ENCODE measurements at regions not wholly inside any gene's neighbourhood (a gene's known extent, or its start where the extent isn't known, plus 50 kb on each side); places are given as distances from the start of the nearest gene placed in this dataset.

DNA sequence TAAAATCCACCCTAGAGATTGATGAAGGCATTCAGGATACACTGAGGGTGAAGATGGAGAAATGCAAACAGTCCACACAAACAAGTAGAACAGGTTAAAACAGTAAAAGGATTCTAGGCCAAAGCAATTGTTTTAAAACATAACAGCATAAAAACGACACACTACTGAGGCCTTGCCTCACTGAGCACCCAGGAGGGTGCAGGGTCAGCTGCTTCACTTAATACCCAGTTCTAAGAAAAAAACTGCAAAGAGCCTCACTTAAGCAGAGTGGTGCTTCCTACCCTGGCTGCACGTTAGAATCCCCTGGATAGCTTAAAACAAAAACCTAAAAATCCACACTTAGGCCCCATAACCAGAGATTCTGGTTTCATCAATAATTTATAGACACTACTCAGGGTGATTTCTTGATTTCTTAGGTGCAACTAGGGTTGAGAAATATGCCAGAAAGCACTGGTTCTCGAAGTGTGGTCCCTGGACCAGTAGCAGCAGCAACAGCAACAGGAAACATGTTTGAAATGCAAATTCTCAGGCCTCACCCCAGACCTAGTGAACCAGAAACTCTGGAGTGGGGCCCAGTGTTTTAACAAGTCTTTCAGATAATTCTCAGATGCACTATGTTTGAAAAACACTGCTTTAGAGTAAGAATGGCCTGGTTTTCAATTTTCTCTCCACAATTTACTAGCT lies 279.1 kb downstream of the ZEB2 start:
- DNase-seq = no peak

- no peak for DNase-seq
Observed at GRCh38 chr2:144239726-144240125, 280.2 kb downstream of the ZEB2 start.

DNA sequence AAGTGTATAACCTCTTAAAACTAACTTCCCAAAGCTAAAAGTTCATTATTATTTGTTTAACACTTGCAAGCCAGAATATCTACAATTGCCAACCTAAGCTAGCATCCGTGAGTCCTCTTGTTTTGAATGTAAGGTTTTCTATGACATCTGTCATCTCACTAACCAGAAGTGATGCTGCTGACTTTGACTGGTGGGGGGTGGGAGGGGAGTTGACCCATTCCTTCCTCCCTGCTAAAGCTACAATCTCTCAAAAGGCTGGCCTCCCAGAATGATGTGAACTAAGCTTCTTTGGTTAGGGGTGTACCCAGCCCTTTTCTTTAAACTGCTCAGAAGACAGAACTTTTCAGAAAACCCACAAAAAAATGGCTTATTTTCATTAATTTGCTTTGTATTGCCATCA lies 280.6 kb downstream of the ZEB2 start:
- no peak for DNase-seq

DNA sequence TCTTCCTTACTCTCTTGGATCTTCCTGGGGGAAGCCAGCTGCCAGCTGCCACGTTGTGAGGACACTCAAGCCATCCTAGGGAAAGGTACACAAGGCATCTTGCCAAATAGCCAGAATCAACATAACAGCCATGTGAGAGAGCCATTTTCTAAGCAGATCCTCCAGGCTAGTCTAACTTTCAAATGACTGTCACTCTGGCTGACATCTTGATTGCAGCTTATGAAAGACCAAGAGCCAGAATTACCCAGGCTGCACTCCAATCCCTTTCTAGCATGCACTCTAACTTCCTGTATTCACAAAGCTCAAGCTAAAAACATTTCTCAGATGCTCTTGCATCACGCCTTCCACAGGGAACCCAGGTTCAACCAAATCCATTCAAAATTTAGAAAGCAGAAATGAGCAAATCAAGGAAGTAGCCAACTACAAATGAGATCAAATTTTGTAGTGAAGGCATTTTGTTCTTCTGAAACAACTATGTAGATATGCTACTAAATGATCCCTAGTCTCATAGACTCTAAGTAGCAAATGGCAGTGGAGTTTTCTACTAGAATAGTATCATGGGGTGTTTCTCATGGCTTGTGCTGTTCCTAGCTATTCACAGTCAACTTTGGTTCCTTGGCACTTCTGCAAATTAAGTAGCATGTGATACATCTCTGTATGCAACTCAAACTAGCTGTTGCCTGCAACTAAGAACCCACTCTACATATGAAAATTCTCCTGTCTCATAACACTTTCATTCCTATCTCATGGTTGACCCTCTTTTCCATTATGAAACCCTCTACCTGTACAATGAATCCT lies 281.9 kb downstream of the ZEB2 start:
- no peak for DNase-seq

GRCh38 chr2:144237108-144237507 lies 282.8 kb downstream of the ZEB2 start:
- DNase-seq = no peak

DNA sequence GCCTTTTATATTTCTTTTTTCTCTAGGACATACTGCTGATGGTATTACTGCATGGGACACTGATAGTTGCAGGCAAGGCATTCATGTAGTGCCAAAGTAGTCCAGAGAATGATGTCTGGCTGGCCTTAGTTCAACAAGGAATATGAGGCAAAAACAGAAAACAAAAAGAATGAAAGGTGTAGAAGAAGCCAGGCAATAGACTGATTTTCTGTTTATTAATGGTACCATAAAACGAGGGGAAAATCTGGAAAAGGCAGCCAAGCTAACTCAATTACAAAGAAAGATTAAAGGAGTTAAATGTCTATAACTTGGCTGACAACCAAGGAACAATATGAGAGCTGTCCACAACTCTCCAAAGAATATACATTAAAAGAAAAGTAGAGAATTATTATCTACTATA lies 284.9 kb downstream of the ZEB2 start:
- DNase-seq = no peak

GRCh38 chr2:144234542-144234871 lies 285.4 kb downstream of the ZEB2 start:
- peak; percentile 30 for DNase-seq

- DNase-seq = peak; percentile 12
Observed at GRCh38 chr2:144233733-144234541, 286.0 kb downstream of the ZEB2 start.

GRCh38 chr2:144233317-144233716 lies 286.6 kb downstream of the ZEB2 start:
- no peak for DNase-seq

DNA sequence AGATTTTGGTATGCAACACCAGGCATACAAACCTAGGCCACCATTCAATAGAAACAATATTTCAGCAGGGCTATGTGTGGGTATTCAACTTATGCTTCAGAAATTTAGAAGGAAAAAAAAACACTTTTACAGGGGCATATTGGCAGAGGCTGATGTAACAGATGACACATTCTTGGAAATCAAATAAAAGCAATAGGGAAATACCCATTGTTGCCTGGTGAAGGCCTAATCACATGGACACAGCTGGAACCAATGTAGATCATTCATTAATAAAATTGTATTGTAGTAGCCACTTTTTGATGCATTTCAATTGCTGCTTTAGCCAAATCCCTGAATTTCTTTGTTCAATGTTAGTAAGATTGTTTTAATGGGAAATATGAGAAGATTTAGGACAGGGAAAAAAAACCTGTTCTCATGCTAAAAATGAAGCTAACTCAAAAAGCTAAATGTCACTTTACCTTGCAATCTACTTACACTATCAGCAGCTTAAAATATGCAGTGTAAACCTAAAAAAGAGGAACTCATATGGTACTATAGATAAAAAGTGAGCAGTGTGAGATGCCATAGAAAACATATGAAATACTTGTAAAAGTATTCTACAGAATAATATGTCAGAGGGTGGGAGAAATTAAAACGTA lies 289.4 kb downstream of the ZEB2 start:
- no peak for DNase-seq

- no peak for DNase-seq
Observed at GRCh38 chr2:144230033-144230432, 289.9 kb downstream of the ZEB2 start.

DNA sequence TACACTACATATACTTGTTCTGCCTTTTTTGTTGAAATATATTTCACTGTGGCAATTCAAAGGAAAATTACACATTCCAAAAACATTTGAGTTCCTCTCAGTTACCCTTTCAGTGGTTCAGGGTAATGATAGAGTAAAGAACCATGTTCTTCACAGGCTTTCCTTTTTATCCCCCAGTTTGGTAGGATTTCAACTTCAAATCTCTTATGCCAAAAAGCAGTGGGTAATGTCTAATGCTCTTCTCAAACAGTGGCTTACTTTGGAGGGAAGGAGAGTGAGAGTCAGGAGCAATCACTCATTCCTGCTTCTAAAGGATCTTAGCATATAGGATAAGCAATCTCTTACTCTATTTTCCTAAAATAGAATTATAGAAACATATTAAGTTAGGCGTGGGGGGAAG lies 290.6 kb downstream of the ZEB2 start:
- no peak for DNase-seq

- DNase-seq = no peak
Observed at GRCh38 chr2:144227427-144228105, 292.4 kb downstream of the ZEB2 start.

DNA sequence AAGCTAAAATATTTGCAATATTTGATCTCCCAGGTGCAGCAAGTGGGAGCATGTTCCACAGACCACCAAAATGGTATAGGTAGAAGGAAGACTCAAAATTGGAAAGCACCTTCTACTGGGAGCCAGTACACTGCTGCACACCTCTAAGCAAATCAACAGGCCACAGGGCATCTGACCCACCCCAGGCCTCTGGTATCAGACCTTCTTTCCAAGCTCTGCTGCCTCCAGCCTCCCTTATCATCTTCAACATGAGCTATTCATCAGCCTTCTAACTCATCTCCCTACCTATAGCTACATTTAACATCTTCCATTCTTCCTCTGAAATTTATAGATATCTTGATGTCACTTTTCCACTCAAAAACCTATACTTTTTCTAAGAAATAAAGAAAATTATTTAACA lies 294.8 kb downstream of the ZEB2 start:
- no peak for DNase-seq

- DNase-seq = no peak
Observed at GRCh38 chr2:144224472-144224871, 295.4 kb downstream of the ZEB2 start.

DNA sequence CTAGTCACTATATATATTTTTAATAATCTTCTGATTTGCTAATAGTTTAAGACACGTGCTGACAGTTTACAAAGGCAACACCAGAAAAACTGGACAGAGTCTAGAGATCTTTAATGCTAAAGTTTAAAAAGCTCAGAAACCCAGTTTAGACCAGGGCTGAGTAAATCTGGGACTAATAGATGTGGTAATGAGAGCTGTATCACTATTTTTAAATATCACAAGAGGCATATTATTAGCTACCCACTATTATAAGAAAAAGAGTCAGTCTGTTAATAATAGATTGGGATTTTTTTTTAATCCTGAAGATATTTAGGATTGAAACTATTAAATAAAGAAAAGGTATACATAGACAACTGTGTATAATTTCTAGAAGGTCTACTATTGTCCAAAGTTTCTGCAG lies 299.9 kb downstream of the ZEB2 start:
- no peak for DNase-seq

- DNase-seq = no peak
Observed at GRCh38 chr2:144217853-144218633, 301.9 kb downstream of the ZEB2 start.

- peak; percentile 21 for DNase-seq
Observed at GRCh38 chr2:144215701-144216675, 303.9 kb downstream of the ZEB2 start.

DNA sequence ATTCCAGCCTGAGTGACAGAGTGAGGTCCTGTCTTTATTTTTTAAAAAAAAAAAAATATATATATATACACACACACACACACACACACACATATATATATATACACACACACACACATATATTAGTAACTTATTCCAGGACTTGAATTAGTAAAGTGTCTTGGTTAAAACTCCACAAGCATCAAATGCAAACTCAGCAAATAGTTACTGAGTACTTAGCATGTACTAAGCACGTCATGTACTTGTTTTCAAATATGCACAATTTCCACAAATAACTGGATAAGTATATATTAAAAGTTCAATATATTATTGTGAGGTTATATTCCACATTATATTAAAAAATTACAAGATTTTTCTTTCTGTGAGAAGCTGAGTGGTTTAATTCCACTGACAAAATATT lies 304.7 kb downstream of the ZEB2 start:
- no peak for DNase-seq

DNA sequence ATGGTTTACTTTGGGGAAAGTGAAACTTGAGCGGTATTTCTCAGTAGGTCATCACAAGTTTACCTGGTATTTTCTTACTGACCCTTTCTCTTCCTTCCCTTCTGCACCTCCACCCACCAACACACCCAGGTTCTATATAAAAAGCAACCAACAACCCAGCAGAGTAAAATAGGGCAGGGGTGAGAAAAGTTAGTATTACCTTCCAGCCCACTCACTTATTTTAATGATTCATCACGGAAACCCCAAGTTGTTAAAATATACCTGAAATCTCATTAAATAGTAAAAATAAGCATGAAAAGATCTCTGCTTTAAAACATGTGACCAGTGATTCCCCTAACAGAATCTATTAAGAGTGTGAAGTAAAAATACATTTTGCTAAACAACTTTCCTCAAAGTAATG lies 306.1 kb downstream of the ZEB2 start:
- DNase-seq = no peak

DNA sequence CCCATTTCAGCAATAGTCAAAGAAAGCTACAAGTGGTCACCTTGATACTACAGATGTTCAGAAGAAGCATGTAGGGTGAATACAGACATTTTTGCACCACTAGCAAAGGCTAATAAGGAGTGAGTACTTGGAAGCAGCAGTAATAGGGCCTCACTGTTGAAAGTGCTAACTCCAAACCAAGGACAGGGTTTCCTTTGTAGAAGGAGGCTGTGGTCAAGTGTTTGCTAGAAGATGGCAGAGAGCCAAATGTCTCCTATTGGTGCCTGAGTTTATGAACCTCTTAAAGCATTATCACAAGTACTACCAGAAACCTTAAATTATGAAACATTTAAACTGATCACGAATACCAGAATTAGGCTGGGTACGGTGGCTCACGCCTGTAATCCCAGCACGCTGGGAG lies 308.1 kb downstream of the ZEB2 start:
- no peak for DNase-seq
